Keratinocyte (primary cell): ENCODE measurements at regions not wholly inside any gene's neighbourhood (a gene's known extent, or its start where the extent isn't known, plus 50 kb on each side); places are given as distances from the start of the nearest gene placed in this dataset.

Experiments
- DNase-seq: peaks from one replicate; pipeline ENCODE4 v3.0.0-alpha.2; 2011; ENCODE audit warnings: low read depth, missing footprints, low spot score
- FAIRE-seq: peaks from 2 replicates; lab custom pipeline; 2011; peaks lifted over from hg19 to GRCh38; lab: Jason Lieb, UNC
- H2AFZ ChIP-seq: 2 replicates; pipeline ENCODE4 v1.6.0; 2012; ENCODE audit warnings: low read length, control low read depth, inconsistent platforms; ENCODE audit not compliant: control insufficient read depth
- H3K27ac ChIP-seq: 2 replicates; pipeline ENCODE4 v1.5.1; 2011; ENCODE audit warnings: low read length; ENCODE audit not compliant: control insufficient read depth, insufficient read depth
- H3K27me3 ChIP-seq: 3 replicates; pipeline ENCODE4 v1.6.0; 2011; ENCODE audit warnings: low read length; ENCODE audit not compliant: control insufficient read depth, insufficient read depth; ENCODE audit errors: extremely low read depth
- H3K36me3 ChIP-seq, 2 experiments: 2 replicates in 1 of 2; 3 replicates in 1 of 2; pipeline ENCODE4 v1.5.1; 2011; ENCODE audit warnings: low read length in 2 of 2, mild to moderate bottlenecking in 1 of 2; ENCODE audit not compliant: control insufficient read depth in 2 of 2, insufficient read depth in 2 of 2; ENCODE audit errors: extremely low read depth in 1 of 2
- H3K4me1 ChIP-seq: 3 replicates; pipeline ENCODE4 v1.5.1; 2011; ENCODE audit warnings: low read length; ENCODE audit not compliant: control insufficient read depth, insufficient read depth; ENCODE audit errors: extremely low read depth
- H3K4me2 ChIP-seq: 3 replicates; pipeline ENCODE4 v1.6.0; 2011; ENCODE audit warnings: low read depth, low read length; ENCODE audit not compliant: control insufficient read depth, insufficient read depth; ENCODE audit errors: extremely low read depth
- H3K4me3 ChIP-seq, 3 experiments: fragments of 200-600 bp in 1 of 3; sonication (generic) in 1 of 3; 2 replicates in 2 of 3; 3 replicates in 1 of 3; pipeline ENCODE4 v1.5.1; 2011 to 2016; ENCODE audit warnings: low read length in 3 of 3, mild to moderate bottlenecking in 3 of 3, control low read depth in 2 of 3, inconsistent platforms in 1 of 3, low read depth in 1 of 3, mixed read lengths in 1 of 3, mixed run types in 1 of 3, moderate library complexity in 1 of 3; ENCODE audit not compliant: control insufficient read depth in 2 of 3, insufficient read depth in 2 of 3; ENCODE audit errors: extremely low read depth in 1 of 3
- H3K79me2 ChIP-seq: 2 replicates; pipeline ENCODE4 v1.6.0; 2012; ENCODE audit warnings: low read length; ENCODE audit not compliant: control insufficient read depth, insufficient read depth
- H3K9ac ChIP-seq: 3 replicates; pipeline ENCODE4 v1.6.0; 2011; ENCODE audit warnings: low read length; ENCODE audit not compliant: control insufficient read depth, insufficient read depth; ENCODE audit errors: extremely low read depth
- H3K9me1 ChIP-seq: 3 replicates; pipeline ENCODE4 v1.6.0; 2011; ENCODE audit warnings: low read length; ENCODE audit not compliant: control insufficient read depth, insufficient read depth; ENCODE audit errors: extremely low read depth
- H3K9me3 ChIP-seq: 2 replicates; pipeline ENCODE4 v1.5.1; 2012; ENCODE audit warnings: low read depth, low read length; ENCODE audit not compliant: control insufficient read depth
- H4K20me1 ChIP-seq: 3 replicates; pipeline ENCODE4 v1.6.0; 2011; ENCODE audit warnings: low read length; ENCODE audit not compliant: control insufficient read depth, insufficient read depth; ENCODE audit errors: extremely low read depth
- EZH2 ChIP-seq: IDR thresholded peaks from one replicate; pipeline ENCODE4 v1.6.1; 2012; ENCODE audit warnings: inconsistent platforms, mild to moderate bottlenecking, low read length, moderate library complexity
- dilution Hi-C: fragments of 300-500 bp; cut with MboI; formaldehyde crosslinking; loops from one replicate; pipeline ENCODE4 v1.7.0; 2020; ENCODE audit warnings: low sequenced_read_pairs; ENCODE audit not compliant: extremely low pct_ligation_motif_present
- TF ChIP-seq, protein P1 (sequence below), 3 experiments: IDR thresholded peaks in 1 of 3; conservative IDR thresholded peaks in 1 of 3; optimal IDR thresholded peaks in 1 of 3; 2 replicates in 2 of 3; 3 replicates in 1 of 3; pipeline versions ENCODE3 to v1.5.1; 2011; ENCODE audit warnings: low read length in 3 of 3, mild to moderate bottlenecking in 3 of 3, moderate library complexity in 2 of 3, control low read depth in 1 of 3, inconsistent platforms in 1 of 3; ENCODE audit not compliant: insufficient read depth in 2 of 3; ENCODE audit errors: extremely low read depth in 1 of 3

DNA sequence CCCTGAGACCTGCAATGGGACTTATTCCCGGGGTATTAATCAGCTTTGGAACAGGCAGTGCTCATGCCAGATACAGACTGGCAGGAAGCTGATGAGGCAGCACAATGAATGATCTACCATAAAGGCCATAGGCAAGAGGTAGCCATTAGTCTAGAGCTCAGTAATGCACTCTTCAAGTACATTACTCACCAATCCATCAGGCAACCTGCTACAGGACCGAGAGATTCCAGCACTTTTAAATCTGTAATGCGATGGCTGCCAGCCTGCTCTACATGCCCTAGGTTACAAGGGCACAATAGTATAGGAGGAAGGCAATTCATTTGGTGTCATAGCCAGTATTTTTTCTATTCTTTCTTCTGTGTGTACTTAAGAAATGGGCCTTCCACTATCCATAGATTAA is 217.8 kb upstream of the PMFBP1 start:
- H3K4me1 ChIP-seq: no peaks in the 10 kb centered on the region
- dilution Hi-C loops: no loop called here
- no peaks in the 10 kb centered on the region for H4K20me1 ChIP-seq
- H2AFZ ChIP-seq: no peak overlapping the region
- H3K4me3 ChIP-seq: no peak overlapping the region
- no peak overlapping the region for H3K27ac ChIP-seq
- no peaks in the 10 kb centered on the region for H3K9me3 ChIP-seq
- no peak for DNase-seq
- no peaks in the 10 kb centered on the region for H3K79me2 ChIP-seq
- no peaks in the 10 kb centered on the region for H3K9me1 ChIP-seq
- no peak for TF ChIP-seq EZH2
- TF ChIP-seq, protein P1, sequence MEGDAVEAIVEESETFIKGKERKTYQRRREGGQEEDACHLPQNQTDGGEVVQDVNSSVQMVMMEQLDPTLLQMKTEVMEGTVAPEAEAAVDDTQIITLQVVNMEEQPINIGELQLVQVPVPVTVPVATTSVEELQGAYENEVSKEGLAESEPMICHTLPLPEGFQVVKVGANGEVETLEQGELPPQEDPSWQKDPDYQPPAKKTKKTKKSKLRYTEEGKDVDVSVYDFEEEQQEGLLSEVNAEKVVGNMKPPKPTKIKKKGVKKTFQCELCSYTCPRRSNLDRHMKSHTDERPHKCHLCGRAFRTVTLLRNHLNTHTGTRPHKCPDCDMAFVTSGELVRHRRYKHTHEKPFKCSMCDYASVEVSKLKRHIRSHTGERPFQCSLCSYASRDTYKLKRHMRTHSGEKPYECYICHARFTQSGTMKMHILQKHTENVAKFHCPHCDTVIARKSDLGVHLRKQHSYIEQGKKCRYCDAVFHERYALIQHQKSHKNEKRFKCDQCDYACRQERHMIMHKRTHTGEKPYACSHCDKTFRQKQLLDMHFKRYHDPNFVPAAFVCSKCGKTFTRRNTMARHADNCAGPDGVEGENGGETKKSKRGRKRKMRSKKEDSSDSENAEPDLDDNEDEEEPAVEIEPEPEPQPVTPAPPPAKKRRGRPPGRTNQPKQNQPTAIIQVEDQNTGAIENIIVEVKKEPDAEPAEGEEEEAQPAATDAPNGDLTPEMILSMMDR (optimal IDR thresholded peaks at IDR 0.05 in 1 of 3, IDR thresholded peaks at IDR 0.05 in 1 of 3, conservative IDR thresholded peaks at IDR 0.05 in 1 of 3; ENCODE audit: extremely low read depth in 1 of 3, insufficient read depth in 2 of 3, low read length in 3 of 3): no peak
- FAIRE-seq: no peak
- H3K27me3 ChIP-seq: no peaks in the 10 kb centered on the region
- H3K4me2 ChIP-seq: no peak overlapping the region
- H3K9ac ChIP-seq: no peak overlapping the region
- H3K36me3 ChIP-seq: no peaks in the 10 kb centered on the region

DNA sequence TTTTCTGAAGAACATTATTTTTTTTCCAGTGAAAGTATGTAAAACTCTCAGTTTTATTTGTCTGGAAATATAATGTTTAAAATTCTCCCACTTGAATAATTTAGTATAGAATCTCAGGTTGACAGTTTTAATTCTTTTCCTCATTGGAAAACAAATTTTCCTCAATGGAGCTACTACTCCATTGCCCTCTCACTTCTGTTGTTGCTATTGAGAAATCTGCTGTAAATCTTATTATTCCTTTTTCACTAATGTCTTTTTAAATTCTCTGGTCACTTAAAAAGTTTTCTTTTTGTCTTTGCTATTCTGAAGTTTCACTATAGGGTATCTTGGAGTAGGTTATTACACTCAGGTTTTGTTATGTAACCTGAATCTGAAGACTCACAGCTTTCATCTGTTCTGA is 216.1 kb upstream of the PMFBP1 start:
- TF ChIP-seq, protein P1 (optimal IDR thresholded peaks at IDR 0.05 in 1 of 3, IDR thresholded peaks at IDR 0.05 in 1 of 3, conservative IDR thresholded peaks at IDR 0.05 in 1 of 3; ENCODE audit: extremely low read depth in 1 of 3, insufficient read depth in 2 of 3, low read length in 3 of 3): no peak
- no peak for TF ChIP-seq EZH2
- DNase-seq: no peak
- no peak overlapping the region for H3K27ac ChIP-seq
- no peaks in the 10 kb centered on the region for H3K9me1 ChIP-seq
- H4K20me1 ChIP-seq: no peaks in the 10 kb centered on the region
- dilution Hi-C loops: no loop called here
- no peak for FAIRE-seq
- no peak overlapping the region for H3K4me3 ChIP-seq
- H2AFZ ChIP-seq: no peak overlapping the region
- no peaks in the 10 kb centered on the region for H3K4me1 ChIP-seq
- H3K9me3 ChIP-seq: no peaks in the 10 kb centered on the region
- H3K27me3 ChIP-seq: no peaks in the 10 kb centered on the region
- no peaks in the 10 kb centered on the region for H3K36me3 ChIP-seq
- no peak overlapping the region for H3K4me2 ChIP-seq
- H3K79me2 ChIP-seq: no peaks in the 10 kb centered on the region
- H3K9ac ChIP-seq: no peak overlapping the region
